Kidney (tissue), 13 donors: ENCODE measurements at regions not wholly inside any gene's neighbourhood (a gene's known extent, or its start where the extent isn't known, plus 50 kb on each side); places are given as distances from the start of the nearest gene placed in this dataset.

Experiments used
- DNase-seq, 5 donors: peaks; one replicate each; pipeline ENCODE4 v3.0.0-alpha.2; 2013 to 2020
- FAIRE-seq: peaks from 2 replicates; lab custom pipeline; 2012; peaks lifted over from hg19 to GRCh38; lab: Jason Lieb, UNC
- H3K27ac ChIP-seq, 2 donors: one replicate each; pipeline ENCODE4 v1.7.0; 2013; ENCODE audit warnings: low read depth in 2 of 2, low read length in 2 of 2, inconsistent platforms in 1 of 2
- H3K27me3 ChIP-seq: one replicate; pipeline ENCODE4 v1.7.1; 2013; ENCODE audit warnings: low read length, inconsistent platforms; ENCODE audit not compliant: control insufficient read depth, insufficient read depth
- H3K36me3 ChIP-seq, 3 donors: one replicate each; pipeline versions ENCODE4 v1.7.0 to v1.7.1; 2013; ENCODE audit warnings: low read length in 3 of 3, control low read depth in 1 of 3, inconsistent platforms in 1 of 3; ENCODE audit not compliant: insufficient read depth in 3 of 3, control insufficient read depth in 2 of 3
- H3K4me1 ChIP-seq, 3 donors: one replicate each; pipeline versions ENCODE4 v1.7.0 to v1.7.1; 2013; ENCODE audit warnings: low read length in 3 of 3, inconsistent platforms in 1 of 3, low read depth in 1 of 3; ENCODE audit not compliant: control insufficient read depth in 2 of 3, insufficient read depth in 2 of 3
- H3K4me3 ChIP-seq, 3 donors: one replicate each; pipeline versions ENCODE4 v1.7.0 to v1.8.1; 2013; ENCODE audit warnings: low read length in 3 of 3, control low read depth in 1 of 3, inconsistent platforms in 1 of 3
- H3K9ac ChIP-seq, 3 donors: one replicate each; pipeline versions ENCODE4 v1.7.0 to v1.7.1; 2013; ENCODE audit warnings: low read length in 3 of 3, control low read depth in 1 of 3, inconsistent platforms in 1 of 3
- H3K9me3 ChIP-seq, 3 donors: one replicate each; pipeline versions ENCODE4 v1.7.0 to v1.7.1; 2013; ENCODE audit warnings: low read length in 3 of 3, control low read depth in 1 of 3, inconsistent platforms in 1 of 3; ENCODE audit not compliant: control insufficient read depth in 2 of 3, insufficient read depth in 1 of 3
- CTCF ChIP-seq: IDR thresholded peaks from 3 replicates; pipeline ENCODE4 v1.5.1; 2012; ENCODE audit warnings: mild to moderate bottlenecking, moderate library complexity, borderline replicate concordance; ENCODE audit not compliant: insufficient read depth; ENCODE audit errors: extremely low read depth
- intact Hi-C: fragments of 100-400 bp; cut with DNase I; formaldehyde crosslinking; loops from one replicate; pipeline ENCODE4 v1.11.1; 2022
- donor health status: control.
- donor health status: control.
- donor health status: control.
- donor health status: control.
- donor health status: control.
- donor health status: DM: yes; HTN: yes; CAD: no.
- donor health status: Normal renal cell carcinoma (clear cell type).

GRCh38 chr18:25929787-25930186 is 160.6 kb downstream of the SS18 start:
- H3K9ac ChIP-seq: no peak overlapping the region
- no peaks in the 10 kb centered on the region for H3K27me3 ChIP-seq
- TF ChIP-seq CTCF: no peak
- no peaks in the 10 kb centered on the region for H3K9me3 ChIP-seq
- H3K36me3 ChIP-seq: no peaks in the 10 kb centered on the region
- H3K4me3 ChIP-seq: no peak overlapping the region
- FAIRE-seq (no peak), DNase-seq (no peak)
- intact Hi-C loops: no loop called here
- H3K4me1 ChIP-seq: no peaks in the 10 kb centered on the region
- H3K27ac ChIP-seq: no peak overlapping the region

- H3K27me3 ChIP-seq: no peaks in the 10 kb centered on the region
- H3K9ac ChIP-seq: no peak overlapping the region
- no peak overlapping the region for H3K27ac ChIP-seq
- H3K9me3 ChIP-seq: no peaks in the 10 kb centered on the region
- H3K4me1 ChIP-seq: no peaks in the 10 kb centered on the region
- H3K4me3 ChIP-seq: no peak overlapping the region
- DNase-seq (no peak), FAIRE-seq (no peak)
- no peaks in the 10 kb centered on the region for H3K36me3 ChIP-seq
- TF ChIP-seq CTCF: no peak
- intact Hi-C loops: no loop called here
Measured at GRCh38 chr18:25927830-25928229, 162.6 kb downstream of the SS18 start.

- Histone ChIP-seq H3K27ac (no peak overlapping the region), H3K9me3 (no peaks in the 10 kb centered on the region), H3K36me3 (no peaks in the 10 kb centered on the region), H3K4me3 (no peak overlapping the region), H3K27me3 (no peaks in the 10 kb centered on the region), H3K9ac (no peak overlapping the region), H3K4me1 (no peaks in the 10 kb centered on the region)
- no peak for TF ChIP-seq CTCF
- intact Hi-C loops: no loop called here
- DNase-seq: no peak
- FAIRE-seq: no peak
Measured at GRCh38 chr18:25923193-25923592, 167.2 kb downstream of the SS18 start.
